H1 (cell line): ENCODE measurements at regions not wholly inside any gene's neighbourhood (a gene's known extent, or its start where the extent isn't known, plus 50 kb on each side); places are given as distances from the start of the nearest gene placed in this dataset.

Source experiments
- CEBPB ChIP-seq: IDR thresholded peaks from 2 replicates; pipeline ENCODE4 v1.6.1; 2012; ENCODE audit warnings: low read depth, low read length
- CHD1 ChIP-seq: IDR thresholded peaks from 2 replicates; pipeline ENCODE4 v1.6.1; 2012; ENCODE audit warnings: low read depth, low read length, improper control_type of control experiment
- KDM4A ChIP-seq: IDR thresholded peaks from one replicate; pipeline ENCODE4 v1.7.1; 2012; ENCODE audit warnings: low read depth, mild to moderate bottlenecking, moderate library complexity, low read length, inconsistent platforms; ENCODE audit not compliant: severe bottlenecking
- KDM5A ChIP-seq: fragments of 200-600 bp; IDR thresholded peaks from 2 replicates; pipeline ENCODE4 v1.7.1; 2012; ENCODE audit warnings: mild to moderate bottlenecking, low read length, inconsistent platforms, mixed read lengths
- RBBP5 ChIP-seq: IDR thresholded peaks from 2 replicates; pipeline ENCODE4 v1.7.1; 2012; ENCODE audit warnings: low read depth, mild to moderate bottlenecking, inconsistent platforms, low read length, moderate library complexity, borderline replicate concordance
- SP1 ChIP-seq: IDR thresholded peaks from 2 replicates; pipeline ENCODE4 v1.6.1; 2011; ENCODE audit warnings: low read depth, low read length
- TF ChIP-seq, protein P1 (sequence below): fragments of 300-600 bp; sonication (generic); IDR thresholded peaks from 2 replicates; pipeline ENCODE4 v1.7.1; 2012; ENCODE audit warnings: low read length, moderate library complexity, mild to moderate bottlenecking, inconsistent platforms; ENCODE audit not compliant: insufficient replicate concordance
- TF ChIP-seq, protein P2 (sequence below): IDR thresholded peaks from 2 replicates; pipeline ENCODE4 v1.6.1; 2012; ENCODE audit warnings: inconsistent platforms

DNA sequence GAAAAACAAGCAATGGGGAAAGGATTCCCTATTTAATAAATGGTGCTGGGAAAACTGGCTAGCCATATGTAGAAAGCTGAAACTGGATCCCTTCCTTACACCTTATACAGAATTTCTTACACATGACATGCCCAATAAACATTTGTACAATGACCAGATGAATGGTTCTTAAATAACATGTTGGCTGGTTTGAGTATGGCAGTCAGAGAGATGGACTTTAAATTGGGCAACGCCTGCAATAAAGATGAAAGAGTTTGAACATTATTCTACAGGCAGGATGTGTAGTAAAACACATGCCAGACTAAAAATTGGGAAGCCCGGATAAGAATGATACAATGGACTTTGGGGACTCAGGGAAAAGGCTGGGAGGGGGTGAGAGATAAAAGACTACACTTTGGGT lies 360.6 kb upstream of the KITLG start (continued):
- TF ChIP-seq, protein P1, sequence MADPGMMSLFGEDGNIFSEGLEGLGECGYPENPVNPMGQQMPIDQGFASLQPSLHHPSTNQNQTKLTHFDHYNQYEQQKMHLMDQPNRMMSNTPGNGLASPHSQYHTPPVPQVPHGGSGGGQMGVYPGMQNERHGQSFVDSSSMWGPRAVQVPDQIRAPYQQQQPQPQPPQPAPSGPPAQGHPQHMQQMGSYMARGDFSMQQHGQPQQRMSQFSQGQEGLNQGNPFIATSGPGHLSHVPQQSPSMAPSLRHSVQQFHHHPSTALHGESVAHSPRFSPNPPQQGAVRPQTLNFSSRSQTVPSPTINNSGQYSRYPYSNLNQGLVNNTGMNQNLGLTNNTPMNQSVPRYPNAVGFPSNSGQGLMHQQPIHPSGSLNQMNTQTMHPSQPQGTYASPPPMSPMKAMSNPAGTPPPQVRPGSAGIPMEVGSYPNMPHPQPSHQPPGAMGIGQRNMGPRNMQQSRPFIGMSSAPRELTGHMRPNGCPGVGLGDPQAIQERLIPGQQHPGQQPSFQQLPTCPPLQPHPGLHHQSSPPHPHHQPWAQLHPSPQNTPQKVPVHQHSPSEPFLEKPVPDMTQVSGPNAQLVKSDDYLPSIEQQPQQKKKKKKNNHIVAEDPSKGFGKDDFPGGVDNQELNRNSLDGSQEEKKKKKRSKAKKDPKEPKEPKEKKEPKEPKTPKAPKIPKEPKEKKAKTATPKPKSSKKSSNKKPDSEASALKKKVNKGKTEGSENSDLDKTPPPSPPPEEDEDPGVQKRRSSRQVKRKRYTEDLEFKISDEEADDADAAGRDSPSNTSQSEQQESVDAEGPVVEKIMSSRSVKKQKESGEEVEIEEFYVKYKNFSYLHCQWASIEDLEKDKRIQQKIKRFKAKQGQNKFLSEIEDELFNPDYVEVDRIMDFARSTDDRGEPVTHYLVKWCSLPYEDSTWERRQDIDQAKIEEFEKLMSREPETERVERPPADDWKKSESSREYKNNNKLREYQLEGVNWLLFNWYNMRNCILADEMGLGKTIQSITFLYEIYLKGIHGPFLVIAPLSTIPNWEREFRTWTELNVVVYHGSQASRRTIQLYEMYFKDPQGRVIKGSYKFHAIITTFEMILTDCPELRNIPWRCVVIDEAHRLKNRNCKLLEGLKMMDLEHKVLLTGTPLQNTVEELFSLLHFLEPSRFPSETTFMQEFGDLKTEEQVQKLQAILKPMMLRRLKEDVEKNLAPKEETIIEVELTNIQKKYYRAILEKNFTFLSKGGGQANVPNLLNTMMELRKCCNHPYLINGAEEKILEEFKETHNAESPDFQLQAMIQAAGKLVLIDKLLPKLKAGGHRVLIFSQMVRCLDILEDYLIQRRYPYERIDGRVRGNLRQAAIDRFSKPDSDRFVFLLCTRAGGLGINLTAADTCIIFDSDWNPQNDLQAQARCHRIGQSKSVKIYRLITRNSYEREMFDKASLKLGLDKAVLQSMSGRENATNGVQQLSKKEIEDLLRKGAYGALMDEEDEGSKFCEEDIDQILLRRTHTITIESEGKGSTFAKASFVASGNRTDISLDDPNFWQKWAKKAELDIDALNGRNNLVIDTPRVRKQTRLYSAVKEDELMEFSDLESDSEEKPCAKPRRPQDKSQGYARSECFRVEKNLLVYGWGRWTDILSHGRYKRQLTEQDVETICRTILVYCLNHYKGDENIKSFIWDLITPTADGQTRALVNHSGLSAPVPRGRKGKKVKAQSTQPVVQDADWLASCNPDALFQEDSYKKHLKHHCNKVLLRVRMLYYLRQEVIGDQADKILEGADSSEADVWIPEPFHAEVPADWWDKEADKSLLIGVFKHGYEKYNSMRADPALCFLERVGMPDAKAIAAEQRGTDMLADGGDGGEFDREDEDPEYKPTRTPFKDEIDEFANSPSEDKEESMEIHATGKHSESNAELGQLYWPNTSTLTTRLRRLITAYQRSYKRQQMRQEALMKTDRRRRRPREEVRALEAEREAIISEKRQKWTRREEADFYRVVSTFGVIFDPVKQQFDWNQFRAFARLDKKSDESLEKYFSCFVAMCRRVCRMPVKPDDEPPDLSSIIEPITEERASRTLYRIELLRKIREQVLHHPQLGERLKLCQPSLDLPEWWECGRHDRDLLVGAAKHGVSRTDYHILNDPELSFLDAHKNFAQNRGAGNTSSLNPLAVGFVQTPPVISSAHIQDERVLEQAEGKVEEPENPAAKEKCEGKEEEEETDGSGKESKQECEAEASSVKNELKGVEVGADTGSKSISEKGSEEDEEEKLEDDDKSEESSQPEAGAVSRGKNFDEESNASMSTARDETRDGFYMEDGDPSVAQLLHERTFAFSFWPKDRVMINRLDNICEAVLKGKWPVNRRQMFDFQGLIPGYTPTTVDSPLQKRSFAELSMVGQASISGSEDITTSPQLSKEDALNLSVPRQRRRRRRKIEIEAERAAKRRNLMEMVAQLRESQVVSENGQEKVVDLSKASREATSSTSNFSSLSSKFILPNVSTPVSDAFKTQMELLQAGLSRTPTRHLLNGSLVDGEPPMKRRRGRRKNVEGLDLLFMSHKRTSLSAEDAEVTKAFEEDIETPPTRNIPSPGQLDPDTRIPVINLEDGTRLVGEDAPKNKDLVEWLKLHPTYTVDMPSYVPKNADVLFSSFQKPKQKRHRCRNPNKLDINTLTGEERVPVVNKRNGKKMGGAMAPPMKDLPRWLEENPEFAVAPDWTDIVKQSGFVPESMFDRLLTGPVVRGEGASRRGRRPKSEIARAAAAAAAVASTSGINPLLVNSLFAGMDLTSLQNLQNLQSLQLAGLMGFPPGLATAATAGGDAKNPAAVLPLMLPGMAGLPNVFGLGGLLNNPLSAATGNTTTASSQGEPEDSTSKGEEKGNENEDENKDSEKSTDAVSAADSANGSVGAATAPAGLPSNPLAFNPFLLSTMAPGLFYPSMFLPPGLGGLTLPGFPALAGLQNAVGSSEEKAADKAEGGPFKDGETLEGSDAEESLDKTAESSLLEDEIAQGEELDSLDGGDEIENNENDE, result no peak
- no peak for TF ChIP-seq CEBPB
- no peak for TF ChIP-seq KDM4A
- TF ChIP-seq RBBP5, result no peak
- no peak for TF ChIP-seq CHD1
- TF ChIP-seq, protein P2, sequence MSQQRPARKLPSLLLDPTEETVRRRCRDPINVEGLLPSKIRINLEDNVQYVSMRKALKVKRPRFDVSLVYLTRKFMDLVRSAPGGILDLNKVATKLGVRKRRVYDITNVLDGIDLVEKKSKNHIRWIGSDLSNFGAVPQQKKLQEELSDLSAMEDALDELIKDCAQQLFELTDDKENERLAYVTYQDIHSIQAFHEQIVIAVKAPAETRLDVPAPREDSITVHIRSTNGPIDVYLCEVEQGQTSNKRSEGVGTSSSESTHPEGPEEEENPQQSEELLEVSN, result no peak
- no peak for TF ChIP-seq SP1
- no peak for TF ChIP-seq KDM5A
- TF ChIP-seq, all 59 proteins: peak for 0
